Upper lobe of left lung (tissue), 6 donors: ENCODE measurements at regions not wholly inside any gene's neighbourhood (a gene's known extent, or its start where the extent isn't known, plus 50 kb on each side); places are given as distances from the start of the nearest gene placed in this dataset.
"Not testable (repeated sequence)": the region's sequence is repeated elsewhere in the genome, so short reads cannot be mapped to it uniquely, and the experiment has no call there.

Experiments
- ATAC-seq, 2 donors: fragments of 200-7000 bp; cut with Tn5 transposase; one replicate each; pipeline ENCODE4 v1.9.1; 2022; ENCODE audit warnings: mild to moderate bottlenecking in 2 of 2, moderate library complexity in 2 of 2; ENCODE audit not compliant: low FRiP score in 2 of 2
- DNase-seq, 2 donors: peaks; one replicate each; pipeline ENCODE4 v3.0.0-alpha.2; 2019 to 2020
- H3K27ac ChIP-seq, 4 donors: fragments of 200-600 bp; sonication (generic); one replicate each; pipeline ENCODE4 v1.5.1; 2016 to 2019
- H3K27me3 ChIP-seq, 4 donors: fragments of 200-600 bp; sonication (generic); one replicate each; pipeline ENCODE4 v1.5.1; 2017 to 2019
- H3K36me3 ChIP-seq, 4 donors: fragments of 200-600 bp; sonication (generic); one replicate each; pipeline ENCODE4 v1.5.1; 2016 to 2019
- H3K4me1 ChIP-seq, 4 donors: fragments of 200-600 bp; sonication (generic); one replicate each; pipeline ENCODE4 v1.5.1; 2018 to 2019
- H3K4me3 ChIP-seq, 4 donors: fragments of 200-600 bp; sonication (generic); one replicate each; pipeline ENCODE4 v1.5.1; 2017 to 2019; ENCODE audit warnings: mild to moderate bottlenecking in 2 of 4, moderate library complexity in 1 of 4
- H3K9me3 ChIP-seq, 4 donors: fragments of 200-600 bp; sonication (generic); one replicate each; pipeline ENCODE4 v1.5.1; 2018 to 2019
- EP300 ChIP-seq, 4 donors: sonication (generic); formaldehyde crosslinking; IDR thresholded peaks; one replicate each; pipeline ENCODE4 v1.5.1; 2017; ENCODE audit warnings: antibody characterized with exemption in 4 of 4, control low read depth in 2 of 4
- POLR2A ChIP-seq, 4 donors: fragments of 450-650 bp; IDR thresholded peaks; one replicate each; pipeline ENCODE4 v1.5.1; 2016 to 2017; ENCODE audit warnings: antibody characterized with exemption in 4 of 4, mild to moderate bottlenecking in 2 of 4
- POLR2AphosphoS5 ChIP-seq, 2 donors: sonication (generic); formaldehyde crosslinking; IDR thresholded peaks; one replicate each; pipeline ENCODE4 v1.5.1; 2017; ENCODE audit warnings: antibody characterized with exemption in 2 of 2
- WGBS, 2 donors: methylation state at CpG; one replicate each; pipeline ENCODE4 v1.1.5; 2017 to 2018; 5-methylcytosine and 5-hydroxymethylcytosine counted together
- TF ChIP-seq, protein P1 (sequence below), 6 experiments: fragments of 450-650 bp in 4 of 6; fragments of 200-600 bp in 2 of 6; sonication (generic) in 2 of 6; IDR thresholded peaks; one replicate each; pipeline ENCODE4 v1.5.1; 2016 to 2019; ENCODE audit warnings: antibody characterized with exemption in 6 of 6
- donor health status: DM: no; HTN: no; CAD: no; lungs with moderate emphysema.
- donor health status: DM: no; HTN: yes; CAD: no; lungs with severe emphysema.

- H3K27me3 ChIP-seq: no peaks in the 10 kb centered on the region
- WGBS, 2 donors: 50 to 65% methylated on average over 1 of the region's 1 CpG
- no peak overlapping the region for H3K4me3 ChIP-seq
- H3K9me3 ChIP-seq: peaks cover 0 to 3% (median 0%) of the 10 kb centered on the region in 4 donors
- ATAC-seq: no peak
- no peaks in the 10 kb centered on the region for H3K4me1 ChIP-seq
- no peak for TF ChIP-seq POLR2AphosphoS5 (IDR thresholded peaks at IDR 0.05)
- no peak for TF ChIP-seq EP300 (IDR thresholded peaks at IDR 0.05)
- TF ChIP-seq POLR2A (IDR thresholded peaks at IDR 0.05): no peak
- TF ChIP-seq, protein P1, sequence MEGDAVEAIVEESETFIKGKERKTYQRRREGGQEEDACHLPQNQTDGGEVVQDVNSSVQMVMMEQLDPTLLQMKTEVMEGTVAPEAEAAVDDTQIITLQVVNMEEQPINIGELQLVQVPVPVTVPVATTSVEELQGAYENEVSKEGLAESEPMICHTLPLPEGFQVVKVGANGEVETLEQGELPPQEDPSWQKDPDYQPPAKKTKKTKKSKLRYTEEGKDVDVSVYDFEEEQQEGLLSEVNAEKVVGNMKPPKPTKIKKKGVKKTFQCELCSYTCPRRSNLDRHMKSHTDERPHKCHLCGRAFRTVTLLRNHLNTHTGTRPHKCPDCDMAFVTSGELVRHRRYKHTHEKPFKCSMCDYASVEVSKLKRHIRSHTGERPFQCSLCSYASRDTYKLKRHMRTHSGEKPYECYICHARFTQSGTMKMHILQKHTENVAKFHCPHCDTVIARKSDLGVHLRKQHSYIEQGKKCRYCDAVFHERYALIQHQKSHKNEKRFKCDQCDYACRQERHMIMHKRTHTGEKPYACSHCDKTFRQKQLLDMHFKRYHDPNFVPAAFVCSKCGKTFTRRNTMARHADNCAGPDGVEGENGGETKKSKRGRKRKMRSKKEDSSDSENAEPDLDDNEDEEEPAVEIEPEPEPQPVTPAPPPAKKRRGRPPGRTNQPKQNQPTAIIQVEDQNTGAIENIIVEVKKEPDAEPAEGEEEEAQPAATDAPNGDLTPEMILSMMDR (IDR thresholded peaks at IDR 0.05): no peak
- no peak for DNase-seq
- no peaks in the 10 kb centered on the region for H3K36me3 ChIP-seq
- no peak overlapping the region for H3K27ac ChIP-seq
These were observed 1296.6 kb upstream of the DDX18 start for GRCh38 chr2:116517936-116518335.

GRCh38 chr2:116537811-116538210 is 1276.7 kb upstream of the DDX18 start:
- TF ChIP-seq, protein P1 (IDR thresholded peaks at IDR 0.05): no peak
- TF ChIP-seq POLR2AphosphoS5 (IDR thresholded peaks at IDR 0.05) (no peak), EP300 (IDR thresholded peaks at IDR 0.05) (no peak), POLR2A (IDR thresholded peaks at IDR 0.05) (no peak)
- Histone ChIP-seq H3K4me3 (no peak overlapping the region), H3K4me1 (no peaks in the 10 kb centered on the region), H3K36me3 (no peaks in the 10 kb centered on the region), H3K9me3 (no peaks in the 10 kb centered on the region), H3K27ac (no peak overlapping the region), H3K27me3 (no peaks in the 10 kb centered on the region)
- ATAC-seq: no peak
- 50 to 69% methylated on average over 5 of the region's 5 CpGs for WGBS, 2 donors
- no peak for DNase-seq

DNA sequence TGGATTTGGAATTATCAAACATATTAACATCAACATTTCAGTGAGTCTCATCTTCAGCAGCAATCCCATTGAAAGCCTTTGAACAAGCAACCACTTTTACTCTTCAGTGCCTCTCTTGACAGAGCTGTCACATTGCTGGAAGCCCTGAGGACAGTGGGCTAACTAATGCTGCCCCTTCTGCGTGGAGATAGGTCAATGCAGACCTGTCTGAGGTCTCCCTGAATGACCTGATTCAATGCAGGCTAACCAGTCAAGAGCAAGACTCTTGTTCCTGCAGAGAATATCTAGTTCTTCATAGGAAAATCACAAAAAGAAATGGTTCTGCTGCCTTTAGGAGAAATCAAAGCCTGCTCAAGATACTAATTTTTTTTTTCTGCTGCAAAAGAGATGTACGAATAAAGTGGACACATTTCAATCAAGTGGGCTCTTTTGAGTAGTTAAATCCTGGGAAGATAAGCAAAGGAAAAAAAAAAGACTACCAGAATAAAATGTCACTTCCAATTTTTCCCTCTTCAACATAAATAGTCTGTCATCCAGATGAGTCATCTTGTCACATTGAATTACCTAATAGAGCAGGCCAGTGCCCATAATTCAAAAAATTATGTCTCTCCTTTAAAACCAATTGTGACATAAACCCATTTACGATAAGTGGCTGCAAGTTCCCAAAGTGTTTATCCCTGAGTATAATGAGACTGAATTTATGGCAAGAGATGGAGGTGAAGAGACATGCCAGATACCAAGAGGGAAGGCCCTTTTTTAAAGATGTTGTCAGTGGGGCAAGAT is 1269.0 kb upstream of the DDX18 start:
- Histone ChIP-seq H3K27ac (no peak overlapping the region), H3K4me3 (no peak overlapping the region), H3K4me1 (no peaks in the 10 kb centered on the region), H3K27me3 (no peaks in the 10 kb centered on the region), H3K36me3 (no peaks in the 10 kb centered on the region), H3K9me3 (no peaks in the 10 kb centered on the region)
- ATAC-seq (no peak), DNase-seq (no peak)
- TF ChIP-seq POLR2AphosphoS5 (IDR thresholded peaks at IDR 0.05) (no peak), POLR2A (IDR thresholded peaks at IDR 0.05) (no peak), EP300 (IDR thresholded peaks at IDR 0.05) (no peak)
- TF ChIP-seq, protein P1 (IDR thresholded peaks at IDR 0.05): no peak
- 58 to 67% methylated on average over 3 of the region's 3 CpGs for WGBS, 2 donors

GRCh38 chr2:116552738-116553419 is 1261.6 kb upstream of the DDX18 start:
- not testable (repeated sequence) for H3K36me3 ChIP-seq, H3K27ac ChIP-seq, H3K27me3 ChIP-seq, H3K9me3 ChIP-seq, H3K4me3 ChIP-seq, H3K4me1 ChIP-seq, ATAC-seq
- 84 to 89% methylated on average over 18 to 19 of the region's 20 CpGs for WGBS, 2 donors
- DNase-seq: peak in 1 of 2 donors; percentile 17

DNA sequence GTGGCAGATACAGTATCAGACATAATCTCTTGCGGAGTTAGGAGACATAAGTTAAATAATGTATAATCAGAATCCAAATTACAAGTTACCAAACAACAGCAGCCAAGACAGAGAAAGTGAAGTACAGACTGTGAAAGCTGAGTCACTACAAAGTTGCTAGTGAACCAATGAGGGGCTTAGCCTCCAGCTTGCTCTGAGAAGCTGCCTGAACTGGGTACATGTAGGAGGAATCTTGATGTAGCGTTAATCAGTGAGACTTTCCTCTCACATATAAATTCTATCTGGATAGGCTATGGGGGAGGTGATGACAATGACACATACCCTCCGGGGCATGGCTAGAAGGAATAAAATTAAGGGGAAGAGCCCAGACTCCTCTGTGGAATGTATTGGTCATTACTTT is 1234.3 kb upstream of the DDX18 start:
- DNase-seq (no peak), ATAC-seq (no peak)
- Histone ChIP-seq H3K9me3 (peaks cover 0 to 5% (median 2%) of the 10 kb centered on the region in 4 donors), H3K36me3 (no peaks in the 10 kb centered on the region), H3K27ac (no peak overlapping the region), H3K27me3 (no peaks in the 10 kb centered on the region), H3K4me3 (no peak overlapping the region), H3K4me1 (no peaks in the 10 kb centered on the region)
- no peak for TF ChIP-seq POLR2AphosphoS5 (IDR thresholded peaks at IDR 0.05)
- no peak for TF ChIP-seq EP300 (IDR thresholded peaks at IDR 0.05)
- TF ChIP-seq, protein P1 (IDR thresholded peaks at IDR 0.05): no peak
- WGBS, 2 donors: 55 to 93% methylated on average over 3 of the region's 3 CpGs
